ENCODE measurements at regions not wholly inside any gene's neighbourhood (a gene's known extent, or its start where the extent isn't known, plus 50 kb on each side); places are given as distances from the start of the nearest gene placed in this dataset.
A peak's percentile ranks its signal among the peaks of the same experiment; 100 is the strongest.

DNA sequence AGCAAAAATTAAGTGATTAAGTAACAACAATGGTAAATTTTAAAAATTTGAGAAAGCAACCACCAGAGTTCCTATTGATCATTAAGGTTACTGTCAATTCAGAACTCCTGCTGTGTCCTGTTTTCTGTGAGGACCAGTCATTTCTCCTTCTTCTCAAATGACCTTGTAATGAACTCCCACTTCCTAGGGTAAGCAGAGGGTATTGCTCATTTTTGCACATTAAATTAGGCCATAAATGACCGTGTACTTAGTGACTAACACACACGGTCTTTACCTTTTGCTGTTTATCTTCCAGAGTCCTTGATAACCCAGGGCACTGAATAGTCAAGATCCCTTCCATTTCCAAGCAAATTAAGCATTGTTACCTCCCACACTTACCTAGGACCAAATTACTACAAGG lies 227.5 kb upstream of the LYPLAL1 start:
- no TSS peak for BruUV-seq (replicated peaks)
- no peak for TF ChIP-seq CTCF (IDR thresholded peaks at IDR 0.05; ENCODE audit: unreplicated experiment)

DNA sequence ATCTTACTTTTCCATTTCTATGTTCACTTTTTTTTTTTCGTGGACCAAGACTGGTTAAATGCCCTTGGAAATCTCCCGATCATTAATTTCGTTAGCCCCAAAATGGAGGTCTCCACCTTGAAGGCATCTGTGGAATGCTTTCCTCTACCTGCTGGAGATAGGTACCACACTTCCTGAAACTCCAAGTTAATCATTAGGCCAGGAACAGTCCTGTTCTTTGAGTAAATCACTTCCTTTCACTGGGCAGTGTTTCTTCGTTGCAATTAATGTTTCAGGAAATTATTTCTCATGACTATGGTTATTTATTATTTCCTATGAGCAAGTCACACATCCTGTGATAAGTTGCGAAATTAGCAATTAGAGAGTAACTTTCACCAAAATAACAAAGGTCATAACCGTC lies 225.2 kb upstream of the LYPLAL1 start:
- H3K36me3 Mint-ChIP-seq (ENCODE audit: insufficient read depth, unreplicated experiment) = peaks cover 22% of the 10 kb centered on the region
- intact Hi-C loops (cut with micrococcal nuclease; ENCODE audit: unreplicated experiment) = loop anchor here (1.0 to 5.0 kb wide), 6 partner anchors 74 to 601 kb away; partner anchors contain the start of gene TGFB2
- DNase-seq = peak; percentile 61
- no TSS peak for BruUV-seq (replicated peaks)
- H3K4me3 Mint-ChIP-seq (ENCODE audit: low read depth, unreplicated experiment) = peak overlapping the region; percentile 39
- peaks cover 14% of the 10 kb centered on the region for H3K9me3 Mint-ChIP-seq (ENCODE audit: low read depth, unreplicated experiment)
- CTCF ChIA-PET = interaction anchor here (0.6 to 1.3 kb wide), 3 partner anchors 10 to 180 kb away, joined by 3 read pairs; no protein-coding TSS in a partner anchor
- peaks cover 68% of the 10 kb centered on the region for H3K4me1 Mint-ChIP-seq (ENCODE audit: low read depth, unreplicated experiment)
- peak overlapping the region; percentile 98 for H3K27ac Mint-ChIP-seq (ENCODE audit: unreplicated experiment)
- no peak for TF ChIP-seq CTCF (IDR thresholded peaks at IDR 0.05; ENCODE audit: unreplicated experiment)
- no peaks in the 10 kb centered on the region for H3K27me3 Mint-ChIP-seq (ENCODE audit: unreplicated experiment)

More for the DNA sequence above, 227.5 kb upstream of the LYPLAL1 start:
- Mint-ChIP-seq H3K27ac (ENCODE audit: unreplicated experiment) (peak overlapping the region; percentile 66), H3K4me3 (ENCODE audit: low read depth, unreplicated experiment) (no peak overlapping the region), H3K4me1 (ENCODE audit: low read depth, unreplicated experiment) (peaks cover 60% of the 10 kb centered on the region), H3K9me3 (ENCODE audit: low read depth, unreplicated experiment) (peaks cover 14% of the 10 kb centered on the region), H3K27me3 (ENCODE audit: unreplicated experiment) (no peaks in the 10 kb centered on the region), H3K36me3 (ENCODE audit: insufficient read depth, unreplicated experiment) (peaks cover 22% of the 10 kb centered on the region)
- intact Hi-C loops (cut with micrococcal nuclease; ENCODE audit: unreplicated experiment) = loop anchor here (5.0 kb wide), 3 partner anchors 124 to 599 kb away; partner anchors contain the start of gene TGFB2
- CTCF ChIA-PET = no interaction called here
- DNase-seq = no peak

- no peak for DNase-seq
- Mint-ChIP-seq H3K27me3 (ENCODE audit: unreplicated experiment) (no peaks in the 10 kb centered on the region), H3K27ac (ENCODE audit: unreplicated experiment) (no peak overlapping the region), H3K9me3 (ENCODE audit: low read depth, unreplicated experiment) (peaks cover 8% of the 10 kb centered on the region), H3K4me3 (ENCODE audit: low read depth, unreplicated experiment) (no peak overlapping the region), H3K4me1 (ENCODE audit: low read depth, unreplicated experiment) (peaks cover 44% of the 10 kb centered on the region), H3K36me3 (ENCODE audit: insufficient read depth, unreplicated experiment) (peaks cover 15% of the 10 kb centered on the region)
- TF ChIP-seq CTCF (IDR thresholded peaks at IDR 0.05; ENCODE audit: unreplicated experiment) = no peak
- BruUV-seq (replicated peaks) = no TSS peak
- CTCF ChIA-PET = no interaction called here
- intact Hi-C loops (cut with micrococcal nuclease; ENCODE audit: unreplicated experiment) = no loop called here
These were observed 220.3 kb upstream of the LYPLAL1 start for GRCh38 chr1:218953386-218953785.

DNA sequence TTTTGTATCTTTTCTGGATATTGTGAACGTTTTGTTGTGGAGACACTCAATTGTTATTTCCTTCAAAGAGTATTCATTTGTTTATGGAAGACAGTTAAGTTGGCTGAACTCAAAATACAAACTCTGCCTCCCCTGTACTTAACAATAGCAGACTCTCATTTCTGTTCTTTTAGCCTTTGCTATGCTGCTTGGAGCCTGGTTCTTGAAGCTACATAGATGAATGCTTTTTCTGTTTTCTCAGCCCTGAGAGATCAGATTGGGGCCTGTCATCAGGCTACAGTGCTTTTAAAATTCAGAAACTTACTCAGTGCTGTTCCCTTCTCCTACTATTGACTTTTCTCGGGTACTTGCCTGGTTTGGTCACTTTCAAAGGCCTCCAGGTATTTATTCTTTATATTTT lies 215.7 kb upstream of the LYPLAL1 start:
- CTCF ChIA-PET = no interaction called here
- no peaks in the 10 kb centered on the region for H3K27me3 Mint-ChIP-seq (ENCODE audit: unreplicated experiment)
- no peak for TF ChIP-seq CTCF (IDR thresholded peaks at IDR 0.05; ENCODE audit: unreplicated experiment)
- no TSS peak for BruUV-seq (replicated peaks)
- peaks cover 14% of the 10 kb centered on the region for H3K4me1 Mint-ChIP-seq (ENCODE audit: low read depth, unreplicated experiment)
- no peak overlapping the region for H3K4me3 Mint-ChIP-seq (ENCODE audit: low read depth, unreplicated experiment)
- H3K36me3 Mint-ChIP-seq (ENCODE audit: insufficient read depth, unreplicated experiment) = no peaks in the 10 kb centered on the region
- peaks cover 3% of the 10 kb centered on the region for H3K9me3 Mint-ChIP-seq (ENCODE audit: low read depth, unreplicated experiment)
- intact Hi-C loops (cut with micrococcal nuclease; ENCODE audit: unreplicated experiment) = no loop called here
- no peak for DNase-seq
- H3K27ac Mint-ChIP-seq (ENCODE audit: unreplicated experiment) = no peak overlapping the region
